GM21381 (cell line): ENCODE measurements at regions not wholly inside any gene's neighbourhood (a gene's known extent, or its start where the extent isn't known, plus 50 kb on each side); places are given as distances from the start of the nearest gene placed in this dataset.

Source experiments
- ATAC-seq: cut with Tn5 transposase; IDR thresholded peaks from one replicate; pipeline ENCODE4 v1.9.1; 2021; ENCODE audit warnings: mild to moderate bottlenecking, moderate library complexity; ENCODE audit not compliant: unreplicated experiment

DNA sequence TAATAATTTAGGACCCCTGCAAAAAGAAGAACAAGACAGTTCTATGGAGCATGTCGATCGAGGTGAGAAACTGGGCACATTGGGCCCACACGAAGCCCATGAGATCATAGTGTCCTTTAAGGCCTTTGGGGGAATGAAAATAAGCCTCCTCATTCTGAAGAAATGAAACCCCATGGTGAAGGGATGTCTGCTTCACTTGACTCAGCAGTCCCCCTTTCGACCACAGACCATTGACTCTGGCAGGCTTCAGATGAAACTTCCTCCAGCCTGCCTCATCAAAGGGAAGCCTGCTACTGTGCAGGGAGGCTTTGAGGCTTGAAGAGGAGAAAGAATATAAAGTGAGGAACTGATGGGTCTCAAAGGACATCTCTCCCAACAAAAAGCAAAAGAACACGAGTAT, 144.2 kb upstream of the FBXL4 start:
- peak; percentile 82 for ATAC-seq

DNA sequence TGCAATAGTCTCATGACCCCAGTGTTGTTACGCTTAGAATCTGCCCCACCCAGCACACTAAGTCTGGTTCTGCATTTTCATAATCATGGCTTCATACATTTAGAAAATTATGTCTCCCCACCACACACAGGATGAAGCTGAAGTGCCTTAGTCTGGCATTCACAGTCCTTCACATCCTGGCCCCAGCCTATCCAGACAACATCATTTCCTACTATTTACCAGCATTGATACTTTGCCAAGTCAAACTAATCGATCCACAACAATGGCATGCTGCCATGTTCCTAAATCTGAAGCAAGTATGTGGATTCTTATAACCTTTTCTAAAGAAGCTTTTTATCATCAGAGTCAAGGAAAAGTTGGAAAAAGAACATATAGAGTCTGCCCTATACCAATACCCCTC, 132.4 kb upstream of the FBXL4 start:
- ATAC-seq: no peak

DNA sequence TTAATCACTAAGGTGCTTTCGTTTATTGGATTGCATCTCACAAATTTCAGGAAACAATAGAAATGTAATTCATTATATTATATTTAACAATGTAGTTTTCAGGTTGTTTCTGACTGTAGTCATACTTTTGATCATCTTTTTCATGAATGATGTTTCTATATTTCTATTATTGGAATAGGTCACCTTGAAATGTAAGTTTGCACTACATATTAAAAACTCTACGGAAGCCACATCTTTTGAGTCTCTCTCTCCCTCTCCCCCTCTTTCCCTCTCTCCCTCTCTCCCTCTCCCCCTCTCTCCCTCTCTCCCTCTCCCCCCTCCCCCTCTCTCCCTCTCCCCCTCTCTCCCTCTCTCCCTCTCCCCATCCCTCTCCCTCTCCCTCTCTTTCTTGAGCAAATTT, 131.3 kb upstream of the FBXL4 start:
- no peak for ATAC-seq

DNA sequence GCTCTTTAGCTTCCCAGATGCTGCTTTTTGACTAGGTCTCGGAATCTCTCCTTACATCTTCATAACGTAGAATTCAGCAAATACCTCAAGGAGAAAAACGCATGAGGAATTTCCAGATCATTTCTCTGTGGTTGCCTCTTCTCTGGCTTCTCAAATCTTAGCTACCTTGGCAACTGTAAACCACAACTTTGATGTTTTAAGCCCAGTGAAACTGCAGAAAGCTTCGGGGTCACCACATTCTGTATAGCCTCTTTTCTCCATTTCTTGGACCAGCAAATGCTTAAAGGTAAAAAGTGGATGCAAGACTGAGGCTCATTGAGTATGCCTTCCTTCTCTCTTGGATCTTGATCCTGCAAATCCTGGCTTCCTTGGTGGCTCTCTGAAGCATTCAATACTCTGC, 125.5 kb upstream of the FBXL4 start:
- ATAC-seq: no peak

DNA sequence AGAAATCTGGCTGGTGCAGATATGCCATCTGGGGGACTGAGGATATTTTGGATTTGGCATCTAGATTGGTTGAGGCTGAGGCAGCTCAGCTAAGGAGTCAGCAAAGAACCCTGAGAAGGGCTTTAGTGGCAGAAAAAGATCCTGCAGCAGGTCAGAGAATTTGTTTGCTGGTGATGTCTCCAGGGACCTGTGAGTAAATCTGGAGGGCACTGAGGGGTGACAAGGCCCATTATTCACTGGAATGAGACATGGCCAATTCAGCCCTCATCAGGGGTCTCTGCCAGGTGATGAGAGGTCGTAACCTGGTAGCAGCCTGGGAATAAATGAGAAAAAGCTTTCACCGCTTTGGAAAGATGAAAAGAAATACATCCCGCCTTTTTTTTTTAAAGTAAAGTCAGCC, 118.3 kb upstream of the FBXL4 start:
- ATAC-seq: no peak

DNA sequence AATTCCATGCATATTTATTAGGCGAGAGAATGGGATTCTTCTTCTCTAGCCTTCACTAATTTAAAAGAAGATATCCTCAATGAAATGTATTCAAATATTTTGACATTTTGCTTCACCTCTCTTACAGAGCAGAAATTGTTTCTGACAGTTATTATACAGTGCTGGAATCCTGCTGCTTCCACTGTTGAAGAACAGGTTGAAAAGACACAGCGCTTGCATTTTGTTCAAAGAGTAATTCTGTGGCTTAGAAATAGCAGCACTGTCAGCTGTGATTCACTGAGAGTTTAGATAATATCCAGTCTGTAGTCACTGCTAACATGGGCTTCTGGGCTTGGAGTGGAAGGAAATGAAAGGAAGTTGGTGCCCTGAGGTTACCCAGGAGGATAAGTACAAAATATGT, 117.1 kb upstream of the FBXL4 start:
- no peak for ATAC-seq

DNA sequence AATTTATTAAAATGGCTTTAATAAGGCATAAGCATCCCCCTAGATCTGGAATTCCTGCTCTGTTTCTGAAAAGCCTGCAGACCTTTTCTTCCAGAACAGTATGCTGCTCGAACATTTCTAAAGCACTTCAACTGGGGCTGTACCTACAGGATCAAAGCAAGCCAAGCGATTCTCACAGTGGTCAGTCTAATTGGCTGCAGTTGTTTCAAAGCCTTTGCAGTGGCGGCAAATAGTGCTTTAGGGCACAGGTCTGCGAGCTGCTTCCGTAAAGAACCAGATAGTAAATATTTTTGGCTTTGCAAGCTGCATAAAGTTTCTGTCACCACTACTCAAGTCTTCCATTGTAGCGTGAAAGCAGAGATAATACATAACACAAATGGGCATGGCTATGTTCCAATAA, 88.9 kb upstream of the FBXL4 start:
- ATAC-seq: no peak

DNA sequence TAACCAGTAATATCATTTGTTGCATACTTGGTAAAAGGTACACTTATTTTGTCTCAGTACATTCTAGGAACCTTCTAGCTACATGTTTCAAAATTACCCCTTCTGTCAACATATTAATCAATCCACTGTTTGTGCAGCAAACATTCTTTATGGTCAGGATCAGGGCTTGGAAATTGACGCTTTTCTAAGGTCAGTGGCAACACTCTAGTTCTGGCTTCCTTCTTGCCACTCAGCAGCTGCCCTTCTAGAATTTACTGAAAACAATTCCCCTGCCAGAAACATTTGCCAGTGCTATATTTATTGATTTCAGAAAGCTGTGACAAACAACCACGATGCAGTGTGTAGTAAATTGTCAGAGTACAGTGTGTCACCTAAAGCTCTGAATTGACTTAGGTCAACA, 84.7 kb upstream of the FBXL4 start:
- no peak for ATAC-seq

DNA sequence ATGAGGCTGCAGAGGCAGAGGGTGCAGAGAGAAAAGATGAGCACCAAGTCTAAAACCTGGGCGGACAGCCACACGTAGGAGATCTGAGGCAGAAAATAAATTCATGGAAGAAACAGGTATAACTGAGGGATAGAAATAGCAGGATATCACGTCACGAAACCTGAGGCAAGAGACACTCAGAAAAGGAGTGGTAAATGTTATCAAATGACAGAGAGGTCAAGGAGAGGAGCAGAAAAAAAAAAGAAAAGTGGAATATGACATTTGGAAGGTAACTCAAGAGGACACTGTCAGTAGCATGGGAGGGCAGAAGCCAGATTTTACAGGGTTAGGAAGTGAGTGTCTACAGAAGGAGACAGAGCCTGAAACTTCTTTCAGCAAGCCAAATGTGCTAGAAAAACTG, 84.2 kb upstream of the FBXL4 start:
- ATAC-seq: no peak

DNA sequence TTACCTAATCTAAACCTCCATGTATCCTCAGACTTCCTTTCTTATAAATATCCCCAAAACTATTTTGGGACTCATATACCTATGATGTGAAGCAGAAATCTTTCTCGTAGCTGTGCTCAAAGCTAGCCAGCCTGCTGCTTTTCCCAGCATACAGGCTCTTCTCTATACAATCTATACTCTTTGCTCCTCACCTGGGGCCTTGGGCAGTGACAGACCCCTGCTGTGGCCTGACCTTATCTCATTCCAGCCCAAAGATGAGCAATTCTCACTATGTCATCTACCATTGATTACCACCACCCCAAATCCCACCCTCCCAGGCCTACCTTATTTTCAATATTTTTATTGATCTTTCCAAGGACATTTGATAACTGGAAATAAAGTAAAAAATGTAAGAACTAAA, 83.2 kb upstream of the FBXL4 start:
- ATAC-seq: no peak

DNA sequence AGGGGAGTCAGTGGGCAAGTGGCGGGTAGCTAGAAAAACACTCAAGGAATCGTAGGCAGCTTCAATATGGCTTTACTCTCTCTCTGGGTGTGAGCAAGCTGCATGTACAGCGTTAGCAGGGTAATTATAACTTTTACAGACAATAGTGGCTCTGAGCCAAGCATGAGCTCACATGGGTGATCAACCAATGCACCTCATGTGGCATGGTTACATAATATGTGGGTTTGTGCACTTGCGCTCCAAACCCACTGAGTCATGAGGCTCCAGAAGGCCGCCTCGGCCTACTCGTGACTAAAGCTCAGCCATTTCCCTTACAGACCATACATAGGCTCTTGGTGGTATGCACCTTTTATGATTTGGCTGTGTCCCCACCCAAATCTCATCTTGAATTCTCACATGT, 78.4 kb upstream of the FBXL4 start:
- no peak for ATAC-seq

DNA sequence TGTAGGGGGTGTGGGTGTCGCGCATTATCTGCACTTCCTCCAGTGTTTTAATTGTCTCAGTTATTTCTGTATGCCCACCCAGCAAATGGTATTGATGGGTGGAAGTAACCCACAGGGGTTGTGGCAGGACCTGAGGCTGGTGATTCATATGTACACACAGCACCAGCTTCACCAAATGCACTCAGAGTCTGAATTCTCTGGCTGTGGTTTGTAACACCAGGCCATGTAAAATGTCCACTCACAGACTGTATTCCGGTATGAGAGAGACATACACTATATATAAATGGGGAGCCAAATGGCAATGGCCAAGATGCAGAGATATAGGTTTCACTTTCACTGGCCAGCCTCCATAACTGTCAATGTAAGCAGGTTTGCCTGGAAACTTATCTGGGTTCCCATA, 76.3 kb upstream of the FBXL4 start:
- no peak for ATAC-seq

DNA sequence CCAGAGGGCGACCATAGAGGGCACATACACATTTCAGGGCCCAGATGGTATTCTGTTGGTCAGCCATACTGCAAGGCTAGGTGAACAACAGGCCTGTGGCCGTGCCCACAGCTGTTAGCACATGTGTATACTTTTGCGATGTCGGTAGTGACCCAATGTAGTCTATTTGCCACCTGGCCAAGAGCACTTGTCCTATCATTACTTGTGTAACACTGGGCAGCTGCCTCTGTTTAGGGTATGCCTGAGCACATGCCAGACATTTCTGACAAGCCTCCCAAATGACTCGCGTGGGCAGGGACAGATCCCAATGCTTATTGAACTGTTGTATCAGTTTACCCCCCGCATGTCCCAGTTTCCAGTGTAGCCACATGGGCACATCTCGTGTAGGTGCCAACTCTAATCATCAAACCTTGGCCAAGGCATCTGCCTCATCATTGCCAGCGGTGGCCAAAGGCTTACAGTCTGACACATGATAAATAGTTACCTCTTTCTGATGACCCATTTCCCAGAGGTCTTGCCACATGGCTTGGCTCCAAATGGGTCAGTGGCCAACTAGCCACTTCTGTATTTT, 74.4 kb upstream of the FBXL4 start:
- no peak for ATAC-seq

DNA sequence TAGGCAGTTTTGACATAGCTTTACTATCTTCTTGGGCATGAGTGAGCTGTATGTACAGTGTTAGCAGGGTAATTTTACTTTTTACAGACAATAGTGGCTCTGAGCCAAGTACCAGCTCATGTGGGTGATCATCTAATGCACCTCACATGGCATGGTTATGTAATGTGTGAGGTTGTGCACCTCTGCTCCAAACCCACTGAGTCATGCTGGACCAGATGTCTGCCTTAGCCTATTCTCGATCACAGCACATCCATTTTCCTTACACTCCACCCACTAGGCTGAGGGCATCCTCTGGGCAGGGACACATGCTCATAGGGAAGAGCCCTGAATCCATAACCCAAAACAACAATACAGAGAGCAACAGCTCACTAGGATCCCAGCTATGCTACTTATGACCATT, 71.6 kb upstream of the FBXL4 start:
- ATAC-seq: no peak

DNA sequence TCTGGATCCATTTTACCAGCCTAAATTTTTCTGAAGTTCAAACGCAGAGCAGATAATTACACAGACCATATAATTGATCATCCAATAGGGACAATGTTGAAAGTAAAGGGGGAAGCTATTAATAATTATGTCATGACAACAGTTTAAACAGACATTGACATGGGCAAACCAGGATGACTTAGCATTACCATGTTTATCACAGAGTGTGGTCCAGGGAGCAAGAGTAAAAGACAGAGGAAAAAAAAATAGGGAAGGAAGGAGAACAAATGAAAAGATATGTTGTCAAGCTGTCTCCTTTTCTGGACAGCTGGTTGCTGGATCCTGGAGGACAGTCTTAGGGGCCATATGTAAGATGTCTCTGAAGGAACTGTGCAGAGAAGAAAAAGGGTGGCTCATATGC, 69.4 kb upstream of the FBXL4 start:
- no peak for ATAC-seq

DNA sequence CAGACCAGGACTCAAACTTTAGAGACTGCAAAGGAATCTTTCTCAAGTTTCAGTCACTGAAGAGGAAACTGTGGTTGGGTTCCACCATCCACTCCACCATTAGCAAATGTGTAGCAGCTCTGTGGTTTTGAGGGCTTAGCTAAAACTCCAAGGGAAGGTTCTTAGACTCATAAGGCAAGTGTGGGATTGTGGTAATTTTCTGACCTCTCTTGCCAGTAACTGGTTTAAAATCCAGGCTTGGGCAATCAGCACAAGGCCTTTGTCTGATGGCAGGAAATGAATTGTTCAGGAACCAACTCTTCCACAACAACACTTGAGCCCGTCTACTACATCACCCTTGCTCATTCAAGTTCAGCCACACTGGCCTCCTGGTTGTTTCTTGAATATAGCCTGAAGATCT, 68.6 kb upstream of the FBXL4 start:
- ATAC-seq: peak; percentile 44

DNA sequence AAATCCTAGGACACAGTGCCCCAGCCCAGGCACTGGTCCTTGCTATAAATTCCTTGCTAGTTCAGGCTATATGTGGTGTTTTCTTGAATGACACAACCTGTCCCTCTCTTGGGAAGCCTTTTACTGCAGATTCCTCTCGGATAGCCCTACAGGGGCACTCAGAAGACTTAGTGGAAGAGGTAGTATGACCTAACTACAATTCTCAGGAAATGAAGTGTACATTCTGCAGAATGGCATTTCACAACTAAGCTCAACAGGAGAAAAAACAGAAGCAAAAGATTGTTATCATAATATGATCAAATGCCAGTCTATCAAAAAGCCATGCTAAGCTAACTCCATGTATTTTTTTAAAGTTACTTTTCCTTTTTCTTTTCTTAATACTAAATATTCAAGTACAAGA, 66.3 kb upstream of the FBXL4 start:
- ATAC-seq: no peak

DNA sequence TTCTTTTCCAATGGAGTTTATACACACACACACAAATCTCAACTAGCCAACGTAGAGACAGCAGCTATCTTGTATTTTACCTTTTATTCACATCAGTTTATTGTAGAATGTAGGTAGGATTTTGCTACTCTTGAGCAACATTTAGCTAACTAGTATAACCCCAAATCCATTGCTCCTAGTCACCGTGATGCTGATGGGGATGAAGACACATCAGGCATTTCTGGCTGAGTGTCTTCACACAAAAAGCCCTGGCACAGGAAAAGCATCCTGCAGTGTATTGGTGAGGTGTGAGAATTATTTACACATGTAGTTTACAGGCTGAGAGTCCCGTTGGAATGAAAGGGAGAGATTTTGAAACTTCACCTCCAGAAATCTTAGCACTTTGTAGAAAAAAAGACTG, 65.9 kb upstream of the FBXL4 start:
- no peak for ATAC-seq

DNA sequence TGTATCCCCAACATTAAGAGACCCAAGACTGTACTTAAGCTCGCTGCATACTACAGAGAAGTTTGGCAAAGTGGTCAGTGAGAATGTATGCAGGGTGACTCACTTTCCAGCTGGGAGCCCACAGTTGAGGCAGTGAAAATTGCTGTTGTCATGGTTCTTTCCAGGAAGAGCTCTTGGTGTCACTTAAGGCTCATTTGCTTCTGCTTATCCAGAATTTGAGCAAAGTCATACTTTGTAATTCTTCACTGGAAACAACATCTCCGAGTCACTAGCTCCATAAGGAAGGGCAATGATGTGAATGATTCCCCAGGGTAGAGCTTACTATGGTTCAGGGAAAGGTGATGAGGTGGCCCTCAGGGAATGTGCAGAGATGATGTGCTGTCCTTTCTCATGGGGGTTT, 65.4 kb upstream of the FBXL4 start:
- no peak for ATAC-seq

DNA sequence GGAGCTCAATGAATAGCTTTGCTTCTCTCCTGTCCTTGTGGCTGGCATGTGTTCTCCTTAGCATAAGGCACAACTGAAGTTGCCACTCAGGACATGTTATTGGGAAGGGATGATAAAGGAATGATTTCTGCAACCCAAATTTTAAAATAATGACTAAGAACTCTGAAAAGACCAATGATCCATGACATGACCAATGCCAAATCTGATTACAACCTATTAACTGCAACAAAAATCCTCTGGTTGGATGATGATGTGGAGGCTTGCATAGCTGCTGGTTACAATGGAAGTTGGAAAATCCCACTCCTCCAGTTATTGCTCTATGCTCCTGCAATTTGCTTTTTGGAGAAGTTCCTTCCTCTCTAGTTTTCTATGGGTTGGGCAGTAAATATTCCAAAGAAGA, 63.4 kb upstream of the FBXL4 start:
- no peak for ATAC-seq

DNA sequence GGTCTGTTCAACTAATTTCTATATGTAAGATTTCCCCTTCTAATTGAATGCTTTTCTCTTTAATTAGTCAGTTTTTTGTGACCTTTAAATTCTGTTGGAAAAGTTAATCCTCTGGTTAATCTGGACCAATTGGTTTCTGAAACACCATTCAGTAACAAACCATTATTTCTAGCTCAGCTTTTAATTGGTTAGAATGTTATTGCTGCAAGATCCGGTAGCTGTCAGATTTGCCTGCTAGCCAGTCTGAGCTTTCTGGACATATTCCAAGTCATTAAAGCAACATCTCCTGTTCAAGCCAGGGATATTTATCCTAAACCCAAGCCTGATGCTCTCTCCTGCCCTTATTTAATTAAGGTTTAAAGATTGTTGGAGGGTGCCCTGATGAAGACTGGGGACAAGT, 55.1 kb upstream of the FBXL4 start:
- ATAC-seq: no peak

DNA sequence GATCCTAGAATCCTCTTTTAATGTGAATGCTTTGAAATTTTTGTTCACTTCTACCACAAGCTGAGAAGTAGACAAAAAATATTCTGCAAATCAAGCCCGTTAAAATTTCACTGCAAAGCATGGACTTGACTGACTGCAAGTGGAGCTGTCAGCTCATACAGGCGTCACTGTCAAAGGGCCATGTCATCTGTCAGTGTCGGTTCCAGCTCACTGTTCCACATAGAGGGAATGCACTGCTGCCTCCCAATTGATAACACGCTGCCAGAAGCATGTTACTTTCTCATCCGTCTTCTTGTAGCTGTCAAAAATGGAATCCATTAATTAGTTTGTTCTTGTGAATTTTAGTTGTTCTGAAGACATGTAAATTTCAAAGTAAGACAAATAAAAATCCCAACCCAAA, 50.4 kb upstream of the FBXL4 start:
- no peak for ATAC-seq
